ENCODE measurements at regions not wholly inside any gene's neighbourhood (a gene's known extent, or its start where the extent isn't known, plus 50 kb on each side); places are given as distances from the start of the nearest gene placed in this dataset.

- DNase-seq (ENCODE audit: low spot score): no peak
Observed at GRCh38 chr12:124411953-124412645, 117.2 kb downstream of the RFLNA start.

- no peak for DNase-seq (ENCODE audit: low spot score)
Observed at GRCh38 chr12:124411281-124411878, 116.5 kb downstream of the RFLNA start.

GRCh38 chr12:124410354-124411175 lies 115.7 kb downstream of the RFLNA start:
- DNase-seq (ENCODE audit: low spot score): no peak

- no peak for DNase-seq (ENCODE audit: low spot score)
Observed at GRCh38 chr12:124408822-124409517, 114.1 kb downstream of the RFLNA start.

GRCh38 chr12:124407074-124407473 lies 112.2 kb downstream of the RFLNA start:
- DNase-seq (ENCODE audit: low spot score): no peak

GRCh38 chr12:124406043-124406442 lies 111.2 kb downstream of the RFLNA start:
- no peak for DNase-seq (ENCODE audit: low spot score)

- no peak for DNase-seq (ENCODE audit: low spot score)
Observed at GRCh38 chr12:124405592-124405991, 110.7 kb downstream of the RFLNA start.

GRCh38 chr12:124405151-124405550 lies 110.3 kb downstream of the RFLNA start:
- DNase-seq (ENCODE audit: low spot score): no peak

- DNase-seq (ENCODE audit: low spot score): no peak
Observed at GRCh38 chr12:124404162-124404784, 109.4 kb downstream of the RFLNA start.

GRCh38 chr12:124403273-124403672 lies 108.4 kb downstream of the RFLNA start:
- no peak for DNase-seq (ENCODE audit: low spot score)

- no peak for DNase-seq (ENCODE audit: low spot score)
Observed at GRCh38 chr12:124402248-124403066, 107.6 kb downstream of the RFLNA start.

- DNase-seq (ENCODE audit: low spot score): no peak
Observed at GRCh38 chr12:124401704-124402221, 106.9 kb downstream of the RFLNA start.

GRCh38 chr12:124400124-124400523 lies 105.2 kb downstream of the RFLNA start:
- no peak for DNase-seq (ENCODE audit: low spot score)

GRCh38 chr12:124399622-124400021 lies 104.7 kb downstream of the RFLNA start:
- DNase-seq (ENCODE audit: low spot score): peak; percentile 52

GRCh38 chr12:124398578-124399227 lies 103.8 kb downstream of the RFLNA start:
- DNase-seq (ENCODE audit: low spot score): no peak

- peak; percentile 80 for DNase-seq (ENCODE audit: low spot score)
Observed at GRCh38 chr12:124397807-124398577, 103.1 kb downstream of the RFLNA start.

GRCh38 chr12:124397399-124397679 lies 102.4 kb downstream of the RFLNA start:
- no peak for DNase-seq (ENCODE audit: low spot score)

GRCh38 chr12:124396544-124397398 lies 101.9 kb downstream of the RFLNA start:
- peak; percentile 55 for DNase-seq (ENCODE audit: low spot score)

GRCh38 chr12:124395986-124396385 lies 101.1 kb downstream of the RFLNA start:
- no peak for DNase-seq (ENCODE audit: low spot score)
